Osteocyte (in vitro differentiated cells): ENCODE measurements at regions not wholly inside any gene's neighbourhood (a gene's known extent, or its start where the extent isn't known, plus 50 kb on each side); places are given as distances from the start of the nearest gene placed in this dataset.

Experiments used
- DNase-seq: peaks from one replicate; pipeline ENCODE4 v3.0.0; 2021; ENCODE audit warnings: mixed read lengths; ENCODE audit not compliant: unreplicated experiment; ENCODE audit errors: extremely low spot score
- H3K27ac Mint-ChIP-seq: one replicate; pipeline ENCODE4 v1.8.0; 2021; ENCODE audit warnings: mild to moderate bottlenecking, mixed read lengths; ENCODE audit not compliant: unreplicated experiment
- H3K27me3 Mint-ChIP-seq: one replicate; pipeline ENCODE4 v1.8.0; 2021; ENCODE audit warnings: mixed read lengths; ENCODE audit not compliant: unreplicated experiment
- H3K36me3 Mint-ChIP-seq: one replicate; pipeline ENCODE4 v1.8.0; 2021; ENCODE audit warnings: mixed read lengths; ENCODE audit not compliant: unreplicated experiment
- H3K4me1 Mint-ChIP-seq: one replicate; pipeline ENCODE4 v1.8.0; 2021; ENCODE audit warnings: mixed read lengths; ENCODE audit not compliant: unreplicated experiment
- H3K4me3 Mint-ChIP-seq: one replicate; pipeline ENCODE4 v1.8.0; 2021; ENCODE audit warnings: mild to moderate bottlenecking, moderate library complexity, mixed read lengths; ENCODE audit not compliant: unreplicated experiment
- H3K9me3 Mint-ChIP-seq: one replicate; pipeline ENCODE4 v1.8.0; 2021; ENCODE audit warnings: mixed read lengths; ENCODE audit not compliant: unreplicated experiment
- TF ChIP-seq, protein P1 (sequence below): fragments of 200-600 bp; sonication (generic); IDR thresholded peaks from 2 replicates; pipeline ENCODE4 v1.5.0; 2021; ENCODE audit warnings: antibody characterized with exemption, mild to moderate bottlenecking, moderate library complexity

GRCh38 chr3:101944308-101944707 lies 95.0 kb downstream of the NFKBIZ start:
- TF ChIP-seq, protein P1, sequence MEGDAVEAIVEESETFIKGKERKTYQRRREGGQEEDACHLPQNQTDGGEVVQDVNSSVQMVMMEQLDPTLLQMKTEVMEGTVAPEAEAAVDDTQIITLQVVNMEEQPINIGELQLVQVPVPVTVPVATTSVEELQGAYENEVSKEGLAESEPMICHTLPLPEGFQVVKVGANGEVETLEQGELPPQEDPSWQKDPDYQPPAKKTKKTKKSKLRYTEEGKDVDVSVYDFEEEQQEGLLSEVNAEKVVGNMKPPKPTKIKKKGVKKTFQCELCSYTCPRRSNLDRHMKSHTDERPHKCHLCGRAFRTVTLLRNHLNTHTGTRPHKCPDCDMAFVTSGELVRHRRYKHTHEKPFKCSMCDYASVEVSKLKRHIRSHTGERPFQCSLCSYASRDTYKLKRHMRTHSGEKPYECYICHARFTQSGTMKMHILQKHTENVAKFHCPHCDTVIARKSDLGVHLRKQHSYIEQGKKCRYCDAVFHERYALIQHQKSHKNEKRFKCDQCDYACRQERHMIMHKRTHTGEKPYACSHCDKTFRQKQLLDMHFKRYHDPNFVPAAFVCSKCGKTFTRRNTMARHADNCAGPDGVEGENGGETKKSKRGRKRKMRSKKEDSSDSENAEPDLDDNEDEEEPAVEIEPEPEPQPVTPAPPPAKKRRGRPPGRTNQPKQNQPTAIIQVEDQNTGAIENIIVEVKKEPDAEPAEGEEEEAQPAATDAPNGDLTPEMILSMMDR = no peak
- no peak for DNase-seq
- Mint-ChIP-seq H3K4me1 (peaks cover 7% of the 10 kb centered on the region), H3K4me3 (no peak overlapping the region), H3K36me3 (no peaks in the 10 kb centered on the region), H3K9me3 (no peaks in the 10 kb centered on the region), H3K27me3 (no peaks in the 10 kb centered on the region), H3K27ac (no peak overlapping the region)

GRCh38 chr3:101945980-101946379 lies 96.7 kb downstream of the NFKBIZ start:
- Mint-ChIP-seq H3K4me1 (peaks cover 19% of the 10 kb centered on the region), H3K9me3 (no peaks in the 10 kb centered on the region), H3K36me3 (no peaks in the 10 kb centered on the region), H3K4me3 (no peak overlapping the region), H3K27me3 (no peaks in the 10 kb centered on the region), H3K27ac (no peak overlapping the region)
- TF ChIP-seq, protein P1 = no peak
- no peak for DNase-seq

DNA sequence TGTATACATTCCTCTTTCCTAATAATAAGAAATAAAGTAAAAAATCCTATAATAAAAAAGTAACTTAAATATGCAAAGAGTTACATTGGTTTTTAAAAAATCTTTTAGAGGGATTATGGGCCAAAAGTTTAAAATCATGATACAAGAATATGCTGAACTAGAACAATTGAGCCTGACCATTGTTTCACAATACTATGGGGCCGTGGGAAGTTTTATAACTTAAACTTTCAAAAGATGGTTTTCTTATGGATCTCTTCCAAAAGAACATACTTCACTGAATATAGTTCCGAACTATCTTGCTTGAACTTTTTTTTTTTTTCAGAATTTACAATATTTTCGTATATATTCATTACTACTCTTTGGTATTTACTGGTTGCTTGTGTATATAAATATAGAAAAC lies 97.6 kb downstream of the NFKBIZ start:
- DNase-seq = no peak
- no peak overlapping the region for H3K27ac Mint-ChIP-seq
- H3K4me3 Mint-ChIP-seq = no peak overlapping the region
- H3K27me3 Mint-ChIP-seq = no peaks in the 10 kb centered on the region
- no peaks in the 10 kb centered on the region for H3K9me3 Mint-ChIP-seq
- peaks cover 21% of the 10 kb centered on the region for H3K4me1 Mint-ChIP-seq
- TF ChIP-seq, protein P1 = no peak
- H3K36me3 Mint-ChIP-seq = no peaks in the 10 kb centered on the region

GRCh38 chr3:101950510-101950909 lies 101.2 kb downstream of the NFKBIZ start:
- no peak for DNase-seq
- Mint-ChIP-seq H3K27ac (peak overlapping the region; percentile 7), H3K9me3 (no peaks in the 10 kb centered on the region), H3K27me3 (no peaks in the 10 kb centered on the region), H3K4me3 (no peak overlapping the region), H3K36me3 (no peaks in the 10 kb centered on the region), H3K4me1 (peaks cover 19% of the 10 kb centered on the region)
- TF ChIP-seq, protein P1 = no peak

GRCh38 chr3:101950985-101951733 lies 101.8 kb downstream of the NFKBIZ start:
- Mint-ChIP-seq H3K36me3 (no peaks in the 10 kb centered on the region), H3K4me3 (no peak overlapping the region), H3K4me1 (peaks cover 19% of the 10 kb centered on the region), H3K27me3 (no peaks in the 10 kb centered on the region), H3K9me3 (no peaks in the 10 kb centered on the region), H3K27ac (no peak overlapping the region)
- no peak for DNase-seq
- TF ChIP-seq, protein P1 = no peak
